Left ventricle myocardium inferior (tissue), 1 donor: ENCODE measurements at regions not wholly inside any gene's neighbourhood (a gene's known extent, or its start where the extent isn't known, plus 50 kb on each side); places are given as distances from the start of the nearest gene placed in this dataset.
"Not testable (repeated sequence)": the region's sequence is repeated elsewhere in the genome, so short reads cannot be mapped to it uniquely, and the experiment has no call there.

Experiments
- DNase-seq: peaks from one replicate; pipeline ENCODE4 v3.0.0-alpha.2; 2020
- H3K27ac ChIP-seq: fragments of 200-600 bp; replicated peaks from 2 replicates; pipeline ENCODE4 v1.8.0; 2021
- H3K27me3 ChIP-seq: fragments of 200-600 bp; 2 replicates; pipeline ENCODE4 v1.8.0; 2021; ENCODE audit warnings: low read depth
- H3K36me3 ChIP-seq: fragments of 200-600 bp; 2 replicates; pipeline ENCODE4 v1.8.0; 2021
- H3K4me1 ChIP-seq: fragments of 200-600 bp; 2 replicates; pipeline ENCODE4 v1.8.0; 2021
- H3K4me3 ChIP-seq: fragments of 200-600 bp; 2 replicates; pipeline ENCODE4 v1.8.0; 2021; ENCODE audit warnings: mild to moderate bottlenecking, moderate library complexity
- H3K9me3 ChIP-seq: fragments of 200-600 bp; replicated peaks from 2 replicates; pipeline ENCODE4 v1.8.0; 2021
- CTCF ChIP-seq: fragments of 200-600 bp; IDR thresholded peaks from 2 replicates; pipeline ENCODE4 v1.8.0; 2021; ENCODE audit warnings: antibody characterized with exemption, mild to moderate bottlenecking, borderline replicate concordance
- intact Hi-C: fragments of 100-400 bp; cut with micrococcal nuclease; formaldehyde crosslinking; loops from one replicate; pipeline ENCODE4 v1.11.0; 2022
- donor health status: DM: no; HTN: yes; CAD: no; lungs with severe emphysema.

DNA sequence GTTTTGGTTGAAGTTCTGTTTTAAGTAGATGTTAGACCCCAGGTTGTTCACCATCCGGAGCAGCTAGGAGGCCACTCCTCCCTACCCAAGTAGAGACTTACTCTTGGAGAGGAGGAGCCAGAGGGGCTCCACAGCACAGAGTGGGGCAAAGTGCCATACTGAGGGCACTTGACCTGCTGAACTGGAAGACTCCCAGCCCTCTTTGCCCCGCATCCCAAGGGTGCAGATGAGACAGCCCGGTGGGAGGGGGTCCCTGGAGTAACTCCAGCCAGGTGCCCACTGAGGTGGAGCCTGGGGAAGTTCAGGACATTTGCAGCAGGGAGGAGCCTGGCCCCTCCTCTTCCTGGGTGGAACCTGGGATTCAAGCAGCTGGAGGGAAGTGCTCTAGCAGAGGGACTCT lies 102.1 kb upstream of the GPR6 start:
- no peak for DNase-seq
- peaks cover 4% of the 10 kb centered on the region for H3K27me3 ChIP-seq
- intact Hi-C loops, result no loop called here
- TF ChIP-seq CTCF, result no peak
- H3K9me3 ChIP-seq, result no peaks in the 10 kb centered on the region
- H3K4me3 ChIP-seq, result no peak overlapping the region
- H3K27ac ChIP-seq, result no peak overlapping the region
- H3K4me1 ChIP-seq, result peaks cover 5% of the 10 kb centered on the region
- H3K36me3 ChIP-seq, result no peaks in the 10 kb centered on the region

DNA sequence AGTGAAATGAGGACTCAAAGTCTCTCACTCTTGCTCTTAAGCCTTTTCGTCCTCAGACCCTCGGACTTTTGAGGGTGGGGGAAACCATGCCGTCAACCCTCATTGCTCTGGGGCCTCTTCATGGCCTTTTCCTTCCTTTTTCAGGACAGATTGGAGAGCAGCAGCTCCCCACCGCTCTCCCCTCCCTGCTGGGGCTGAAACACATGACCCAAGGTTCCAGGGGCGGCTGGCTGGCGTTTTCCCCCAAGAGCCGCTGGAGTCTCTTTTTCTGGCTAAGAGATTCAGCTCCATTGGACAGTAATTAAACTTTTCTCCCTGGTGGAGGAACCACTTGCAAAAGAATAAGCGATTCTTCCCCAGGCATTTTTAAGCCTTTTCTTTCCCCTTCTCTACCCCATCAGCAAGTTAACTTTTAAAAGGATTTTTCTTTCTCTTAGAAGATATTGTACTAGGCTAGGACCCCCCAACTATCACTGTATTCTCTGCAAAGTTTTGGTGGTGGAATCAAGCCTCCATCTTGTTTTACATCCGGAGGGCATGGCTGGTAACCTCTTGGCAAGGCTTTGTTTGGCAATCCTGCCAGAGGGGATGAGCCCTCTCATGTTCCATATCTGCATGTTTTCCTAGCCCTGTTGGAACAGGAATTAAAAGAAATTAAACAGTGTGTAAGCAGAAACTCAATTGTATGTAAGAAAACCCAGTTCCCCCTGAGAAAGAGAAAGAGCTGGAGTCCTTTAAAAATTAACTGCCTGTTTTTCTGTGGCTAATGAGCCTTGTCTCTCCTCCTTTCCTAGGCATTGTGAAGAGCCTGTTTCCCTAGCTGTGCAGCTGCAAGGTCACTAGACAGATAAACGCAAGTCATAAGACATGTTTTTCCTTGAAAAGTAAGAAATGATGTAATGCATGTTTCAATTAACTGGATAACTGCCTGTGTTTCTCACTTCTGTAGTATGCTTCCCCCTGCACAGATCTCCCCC lies 100.8 kb upstream of the GPR6 start:
- no peak for DNase-seq
- peaks cover 4% of the 10 kb centered on the region for H3K27me3 ChIP-seq
- H3K4me1 ChIP-seq, result peaks cover 5% of the 10 kb centered on the region
- H3K4me3 ChIP-seq, result no peak overlapping the region
- H3K9me3 ChIP-seq, result no peaks in the 10 kb centered on the region
- no peak for TF ChIP-seq CTCF
- no peak overlapping the region for H3K27ac ChIP-seq
- intact Hi-C loops, result no loop called here
- H3K36me3 ChIP-seq, result no peaks in the 10 kb centered on the region

DNA sequence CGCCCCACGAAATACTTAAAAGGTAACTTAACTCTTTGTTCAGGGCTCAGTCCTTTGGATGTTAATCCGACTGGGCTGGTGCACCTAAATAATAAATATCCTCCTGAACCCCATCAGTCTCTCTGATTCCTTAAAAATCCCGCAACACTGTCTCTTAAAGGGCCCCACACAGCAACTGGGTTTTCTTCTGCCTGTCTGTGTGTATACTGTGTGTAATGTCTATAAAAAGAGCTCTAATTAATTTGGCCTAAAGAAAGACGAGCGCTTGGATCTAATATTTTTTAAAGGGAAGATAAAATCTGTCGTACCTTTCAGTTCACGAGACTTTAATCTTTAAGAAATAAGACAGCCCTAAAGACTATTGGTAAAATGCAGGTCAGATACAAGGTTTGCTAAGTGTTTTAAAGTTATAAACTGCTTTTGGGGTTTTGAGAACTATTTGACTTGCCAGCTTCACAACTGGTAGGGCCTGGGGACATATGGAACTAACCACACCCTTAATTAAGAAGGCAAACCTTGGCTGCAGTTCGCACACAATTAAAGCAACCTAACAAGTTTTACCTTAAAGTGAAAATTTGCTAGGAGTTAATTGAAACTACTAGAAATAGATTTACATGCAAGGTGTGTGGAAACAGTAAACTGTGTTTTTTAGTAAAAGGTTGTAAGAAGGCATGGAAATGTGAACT lies 100.0 kb upstream of the GPR6 start:
- intact Hi-C loops, H3K27me3 ChIP-seq, H3K36me3 ChIP-seq, H3K4me3 ChIP-seq, H3K9me3 ChIP-seq, H3K4me1 ChIP-seq, H3K27ac ChIP-seq, DNase-seq: not testable (repeated sequence)

GRCh38 chr6:109879081-109879480 lies 99.0 kb upstream of the GPR6 start:
- intact Hi-C loops, H3K4me3 ChIP-seq, H3K36me3 ChIP-seq, H3K27ac ChIP-seq, H3K27me3 ChIP-seq, DNase-seq, H3K9me3 ChIP-seq, H3K4me1 ChIP-seq: not testable (repeated sequence)

DNA sequence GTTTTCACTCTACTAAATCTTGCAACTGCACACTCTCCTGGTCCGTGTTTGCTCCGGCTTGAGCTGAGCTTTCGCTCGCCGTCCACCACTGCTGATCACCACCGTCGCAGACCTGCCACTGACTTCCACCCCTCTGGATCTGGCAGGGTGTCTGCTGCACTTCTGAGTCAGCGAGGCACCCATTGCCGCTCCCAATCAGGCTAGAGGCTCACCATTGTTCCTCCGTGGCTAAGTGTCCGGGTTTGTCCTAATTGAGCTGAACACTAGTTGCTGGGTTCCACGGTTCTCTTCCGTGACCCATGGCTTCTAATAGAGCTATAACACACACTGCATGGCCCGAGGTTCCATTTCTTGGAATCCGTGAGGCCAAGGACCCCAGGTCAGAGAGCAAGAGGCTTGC lies 98.6 kb upstream of the GPR6 start:
- Histone ChIP-seq H3K27me3 (peaks cover 4% of the 10 kb centered on the region), H3K27ac (no peak overlapping the region), H3K4me1 (no peaks in the 10 kb centered on the region), H3K9me3 (no peaks in the 10 kb centered on the region), H3K4me3 (no peak overlapping the region), H3K36me3 (no peaks in the 10 kb centered on the region)
- DNase-seq, result no peak
- intact Hi-C loops, result no loop called here
- TF ChIP-seq CTCF, result no peak

DNA sequence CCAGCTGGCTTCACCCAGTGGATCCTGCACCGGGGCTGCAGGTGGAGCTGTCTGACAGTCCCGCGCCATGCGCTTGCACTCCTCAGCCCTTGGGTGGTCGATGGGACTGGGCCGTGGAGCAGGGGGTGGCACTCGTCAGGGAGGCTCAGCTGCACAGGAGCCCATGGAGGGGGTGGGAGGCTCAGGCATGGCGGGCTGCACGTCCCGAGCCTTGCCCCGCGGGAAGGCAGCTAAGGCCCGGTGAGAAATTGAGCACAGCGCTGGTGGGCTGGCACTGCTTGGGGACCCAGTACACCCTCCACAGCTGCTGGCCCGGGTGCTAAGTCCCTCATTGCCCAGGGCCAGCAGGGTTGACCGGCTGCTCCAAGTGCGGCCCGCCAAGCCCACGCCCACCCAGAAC lies 97.0 kb upstream of the GPR6 start:
- H3K36me3 ChIP-seq, H3K9me3 ChIP-seq, H3K27ac ChIP-seq, H3K4me1 ChIP-seq, H3K4me3 ChIP-seq, DNase-seq, H3K27me3 ChIP-seq, intact Hi-C loops: not testable (repeated sequence)

GRCh38 chr6:109881953-109882490 lies 96.1 kb upstream of the GPR6 start:
- H3K27me3 ChIP-seq, H3K27ac ChIP-seq, H3K9me3 ChIP-seq, H3K4me1 ChIP-seq, H3K4me3 ChIP-seq, DNase-seq, intact Hi-C loops, H3K36me3 ChIP-seq: not testable (repeated sequence)
